LNCaP clone FGC (cell line): ENCODE measurements at regions not wholly inside any gene's neighbourhood (a gene's known extent, or its start where the extent isn't known, plus 50 kb on each side); places are given as distances from the start of the nearest gene placed in this dataset.

Source experiments
- DNase-seq: peaks from one replicate; pipeline ENCODE4 v3.0.0-alpha.2; 2011; ENCODE audit warnings: low read depth
- H3K4me3 ChIP-seq: 2 replicates; pipeline ENCODE4 v1.5.1; 2011; ENCODE audit warnings: mild to moderate bottlenecking, low read depth, low read length, control low read depth
- TF ChIP-seq, protein P1 (sequence below): IDR thresholded peaks from 2 replicates; pipeline ENCODE4 v1.5.1; 2012; ENCODE audit warnings: mild to moderate bottlenecking; ENCODE audit not compliant: control insufficient read depth, insufficient read depth; ENCODE audit errors: extremely low read depth

DNA sequence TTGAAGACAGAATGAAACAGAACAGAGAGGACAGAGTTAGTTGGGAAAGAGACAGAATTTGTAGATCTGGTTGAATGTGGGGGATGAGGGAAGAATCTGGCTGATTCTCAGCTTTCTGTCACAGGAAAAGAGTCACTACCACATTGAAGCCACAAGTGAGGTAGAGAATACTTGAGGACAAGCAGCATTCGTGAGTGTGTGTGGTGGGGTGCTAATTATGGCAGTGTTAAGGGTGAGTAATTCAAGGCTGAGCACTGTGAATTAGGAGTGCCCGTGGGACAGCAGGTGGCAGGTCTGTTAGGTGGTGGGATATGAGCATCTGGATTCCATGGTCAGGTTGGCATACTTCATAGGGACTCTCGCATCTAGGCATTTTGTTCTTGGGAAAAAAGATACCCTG lies 347.4 kb upstream of the PRICKLE1 start:
- H3K4me3 ChIP-seq: no peak overlapping the region
- TF ChIP-seq, protein P1, sequence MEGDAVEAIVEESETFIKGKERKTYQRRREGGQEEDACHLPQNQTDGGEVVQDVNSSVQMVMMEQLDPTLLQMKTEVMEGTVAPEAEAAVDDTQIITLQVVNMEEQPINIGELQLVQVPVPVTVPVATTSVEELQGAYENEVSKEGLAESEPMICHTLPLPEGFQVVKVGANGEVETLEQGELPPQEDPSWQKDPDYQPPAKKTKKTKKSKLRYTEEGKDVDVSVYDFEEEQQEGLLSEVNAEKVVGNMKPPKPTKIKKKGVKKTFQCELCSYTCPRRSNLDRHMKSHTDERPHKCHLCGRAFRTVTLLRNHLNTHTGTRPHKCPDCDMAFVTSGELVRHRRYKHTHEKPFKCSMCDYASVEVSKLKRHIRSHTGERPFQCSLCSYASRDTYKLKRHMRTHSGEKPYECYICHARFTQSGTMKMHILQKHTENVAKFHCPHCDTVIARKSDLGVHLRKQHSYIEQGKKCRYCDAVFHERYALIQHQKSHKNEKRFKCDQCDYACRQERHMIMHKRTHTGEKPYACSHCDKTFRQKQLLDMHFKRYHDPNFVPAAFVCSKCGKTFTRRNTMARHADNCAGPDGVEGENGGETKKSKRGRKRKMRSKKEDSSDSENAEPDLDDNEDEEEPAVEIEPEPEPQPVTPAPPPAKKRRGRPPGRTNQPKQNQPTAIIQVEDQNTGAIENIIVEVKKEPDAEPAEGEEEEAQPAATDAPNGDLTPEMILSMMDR: no peak
- DNase-seq: no peak

DNA sequence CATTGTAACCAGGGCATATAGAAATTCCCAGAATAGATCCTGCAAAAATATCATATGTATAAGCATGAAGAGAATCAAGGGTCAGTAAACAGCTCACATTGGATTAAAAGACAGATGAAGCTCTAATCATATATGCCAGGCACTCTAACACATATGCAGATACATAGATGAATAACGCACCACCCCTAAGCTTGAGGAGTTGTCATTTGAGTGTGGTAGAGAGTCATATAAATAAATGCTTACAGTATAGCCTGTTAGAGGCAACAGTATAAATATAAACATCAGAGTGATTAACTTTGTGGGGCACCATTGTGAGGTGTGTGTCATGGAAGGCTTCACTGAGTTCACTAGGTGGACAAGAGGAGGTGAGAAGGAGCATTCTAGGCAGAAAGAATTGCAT lies 346.7 kb upstream of the PRICKLE1 start:
- no peak for DNase-seq
- TF ChIP-seq, protein P1: no peak
- H3K4me3 ChIP-seq: no peak overlapping the region

DNA sequence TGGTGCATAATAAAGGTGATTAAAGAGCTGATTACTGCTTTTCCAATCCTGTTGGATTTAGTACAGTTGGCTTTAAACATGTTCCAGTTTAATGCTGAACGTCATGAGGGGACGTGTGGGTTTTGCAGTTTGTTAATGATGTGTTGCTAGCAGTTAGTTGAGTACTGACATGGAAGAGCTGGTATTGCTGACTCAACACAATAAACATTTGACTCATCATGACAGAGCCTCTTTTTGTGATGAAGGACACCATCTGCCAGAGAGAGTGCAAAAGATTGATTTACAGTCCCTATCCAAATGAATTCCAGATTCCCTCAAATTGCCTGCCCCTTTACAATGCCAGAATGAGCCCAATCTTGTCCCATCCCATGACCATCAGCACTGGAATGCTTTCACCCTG lies 346.2 kb upstream of the PRICKLE1 start:
- no peak for DNase-seq
- TF ChIP-seq, protein P1: no peak
- no peak overlapping the region for H3K4me3 ChIP-seq

DNA sequence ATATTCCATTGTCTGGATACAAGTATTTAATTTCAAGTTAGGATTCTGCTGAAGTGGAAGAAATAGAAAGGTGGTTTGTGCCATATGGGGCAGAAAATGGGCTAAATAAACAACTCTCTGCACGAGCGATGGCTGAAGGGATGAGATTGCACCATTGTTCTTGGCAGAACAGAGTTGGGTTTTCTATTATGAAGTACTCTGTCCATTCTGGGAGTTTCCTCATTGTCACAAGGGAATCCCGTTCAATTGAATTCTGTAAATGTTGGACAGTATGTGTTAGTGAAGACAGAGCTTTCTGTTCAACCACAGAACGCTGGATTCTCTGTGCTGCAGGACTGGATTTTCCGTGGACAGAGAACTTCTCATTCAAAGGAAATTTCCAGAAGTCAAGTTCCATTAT lies 345.5 kb upstream of the PRICKLE1 start:
- TF ChIP-seq, protein P1: no peak
- DNase-seq: no peak
- no peak overlapping the region for H3K4me3 ChIP-seq

DNA sequence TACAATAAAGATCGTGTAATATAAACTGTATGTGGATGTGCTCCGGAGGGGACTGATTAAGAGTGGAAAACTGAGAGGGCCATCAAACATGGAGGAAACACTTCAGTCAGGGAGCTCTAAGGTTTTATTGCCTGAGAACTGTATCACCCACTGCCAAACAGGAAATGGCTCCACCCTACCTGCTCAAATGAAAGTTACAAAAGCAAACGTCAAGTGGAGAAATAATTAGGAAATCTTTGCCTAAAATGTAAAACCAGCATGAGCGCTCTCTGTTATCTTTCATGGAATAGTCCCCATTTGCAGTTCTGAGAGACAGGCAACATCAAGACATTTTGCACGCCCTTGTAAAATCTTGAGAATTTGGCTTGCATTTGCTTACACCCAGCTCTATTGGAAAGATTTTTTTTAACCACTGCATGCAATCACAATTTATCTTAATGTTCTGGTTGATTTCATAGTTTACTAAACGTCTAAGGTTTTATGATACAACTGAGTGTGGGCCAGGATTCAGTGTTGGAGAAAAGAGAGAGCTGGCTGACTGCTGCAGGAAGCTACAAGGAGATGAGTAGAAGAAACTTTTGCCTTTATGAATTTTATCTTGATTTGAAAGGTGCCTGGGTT lies 344.0 kb upstream of the PRICKLE1 start:
- no peak overlapping the region for H3K4me3 ChIP-seq
- no peak for DNase-seq
- TF ChIP-seq, protein P1: no peak

DNA sequence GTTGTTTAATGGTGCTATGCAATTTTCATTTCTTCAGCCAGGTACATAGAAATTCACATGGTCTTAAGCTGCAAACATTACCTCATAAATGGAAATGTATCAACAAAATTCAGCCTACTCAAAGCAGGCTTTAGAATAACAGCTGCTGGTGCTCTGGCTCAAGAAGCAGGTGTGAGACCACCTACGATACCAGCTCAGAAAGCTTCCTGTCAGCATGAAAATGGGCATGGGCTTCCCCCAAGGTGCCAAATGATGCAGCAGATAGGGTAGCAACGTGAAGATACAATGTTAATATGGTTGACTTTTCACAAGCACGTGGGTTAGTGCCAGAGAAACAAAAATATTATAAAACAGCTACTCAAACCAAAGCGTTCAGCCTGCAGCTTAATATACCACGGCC lies 343.4 kb upstream of the PRICKLE1 start:
- no peak for DNase-seq
- no peak overlapping the region for H3K4me3 ChIP-seq
- TF ChIP-seq, protein P1: no peak

DNA sequence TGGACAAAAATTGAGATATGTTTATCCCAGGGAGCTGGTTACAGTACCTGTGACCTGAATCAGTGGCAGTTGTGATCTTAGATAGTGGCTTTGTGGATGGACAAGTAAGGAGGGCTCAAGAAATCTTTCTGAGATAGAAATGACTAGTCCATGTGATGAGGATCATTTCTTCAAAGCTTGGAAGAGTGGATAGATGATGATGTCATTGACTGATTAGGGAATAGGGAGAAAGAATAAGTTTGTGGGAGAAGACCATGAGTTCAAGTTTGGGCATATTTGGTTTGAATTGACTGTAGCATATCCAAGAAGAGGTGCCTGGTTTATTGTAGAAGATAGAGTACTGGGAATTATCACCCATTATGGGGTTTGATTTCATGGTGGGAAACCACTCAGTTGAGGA lies 336.7 kb upstream of the PRICKLE1 start:
- TF ChIP-seq, protein P1: no peak
- H3K4me3 ChIP-seq: no peak overlapping the region
- no peak for DNase-seq
